GM21390 (cell line): ENCODE measurements at regions not wholly inside any gene's neighbourhood (a gene's known extent, or its start where the extent isn't known, plus 50 kb on each side); places are given as distances from the start of the nearest gene placed in this dataset.

ENCODE experiments used
- ATAC-seq: cut with Tn5 transposase; IDR thresholded peaks from one replicate; pipeline ENCODE4 v1.9.1; 2021; ENCODE audit not compliant: unreplicated experiment

- ATAC-seq, result no peak
Measured at GRCh38 chr5:93120051-93120450, 461.0 kb downstream of the NR2F1-AS1 start.

DNA sequence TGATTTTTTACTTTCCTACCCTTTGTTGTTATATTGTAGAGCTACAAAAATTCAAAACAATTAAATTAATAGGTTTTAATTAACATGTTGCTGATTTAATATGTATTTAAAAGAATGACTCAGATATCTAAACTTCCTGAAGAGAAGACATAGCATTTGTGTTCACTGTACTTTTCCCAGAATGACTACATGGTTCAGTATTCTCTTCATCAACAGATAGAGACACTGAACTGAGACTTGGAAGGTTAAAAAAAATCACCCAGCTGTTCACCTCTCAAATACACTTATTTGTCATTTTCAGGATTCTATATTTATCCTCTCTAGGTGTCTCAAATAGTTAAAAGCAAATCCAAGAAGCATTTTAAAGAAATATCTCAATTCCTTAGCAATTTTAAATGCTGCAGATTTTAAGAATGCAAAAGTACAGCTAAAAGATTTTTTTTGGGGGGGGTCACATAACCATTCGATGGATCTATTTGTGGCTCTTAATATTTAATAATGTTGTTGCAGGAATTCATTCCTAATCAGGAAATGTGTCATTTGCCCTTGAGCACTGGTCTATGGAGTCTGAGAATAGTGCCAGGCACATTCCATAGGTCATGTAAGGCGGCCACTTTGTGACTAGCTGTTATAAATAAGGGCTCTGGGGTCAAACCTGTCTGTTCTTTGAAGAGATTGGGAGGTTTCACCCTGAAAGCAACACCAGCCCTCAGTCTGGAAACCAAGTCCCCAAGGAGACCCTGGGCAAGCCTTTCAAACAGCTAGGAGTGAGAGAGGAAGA, 463.1 kb downstream of the NR2F1-AS1 start:
- ATAC-seq, result no peak

- no peak for ATAC-seq
Measured at GRCh38 chr5:93107805-93108520, 473.1 kb downstream of the NR2F1-AS1 start.

DNA sequence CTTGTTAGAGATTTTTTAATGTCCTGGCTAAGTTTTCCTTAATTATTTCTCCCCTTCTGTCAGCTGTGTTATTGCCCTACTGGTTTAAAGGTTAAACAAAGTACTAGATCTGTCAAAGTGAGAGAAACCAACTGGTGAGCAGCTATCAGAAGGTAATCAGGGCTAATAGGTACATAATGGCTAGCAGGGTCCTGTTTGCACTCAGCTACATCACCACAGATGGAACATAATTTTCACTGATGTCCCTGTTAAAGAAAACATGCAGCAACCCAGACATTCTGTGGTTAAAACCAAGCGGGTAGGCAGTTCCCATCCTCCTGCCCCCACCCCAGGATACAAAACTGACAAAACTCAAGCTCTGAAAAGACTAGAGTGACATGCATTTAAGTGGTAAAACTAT, 473.9 kb downstream of the NR2F1-AS1 start:
- no peak for ATAC-seq

- no peak for ATAC-seq
Measured at GRCh38 chr5:93101661-93102060, 479.4 kb downstream of the NR2F1-AS1 start.

- ATAC-seq, result no peak
Measured at GRCh38 chr5:93100976-93101375, 480.0 kb downstream of the NR2F1-AS1 start.

GRCh38 chr5:93100428-93100827, 480.6 kb downstream of the NR2F1-AS1 start:
- ATAC-seq, result no peak

DNA sequence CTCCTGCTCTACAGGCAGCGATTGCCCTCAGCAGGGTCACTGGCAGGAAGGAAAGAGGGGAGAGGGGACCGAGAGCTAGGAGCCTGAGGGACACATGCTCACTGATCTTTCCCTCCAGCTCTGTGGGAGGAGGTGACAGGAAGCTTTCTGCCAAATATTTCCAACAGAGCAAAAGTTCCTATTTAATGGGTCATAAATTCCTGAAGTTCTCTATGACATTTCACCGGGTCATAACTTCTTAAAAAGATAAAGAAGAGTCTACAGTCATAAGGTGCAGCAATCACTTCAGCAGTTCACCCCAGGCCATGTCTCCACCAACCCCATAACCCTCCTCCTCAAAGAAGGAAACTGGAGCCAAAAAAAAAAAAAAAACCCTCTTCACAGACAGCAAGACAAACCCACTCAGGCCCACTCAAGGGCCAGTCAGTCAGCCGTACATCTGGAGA, 481.1 kb downstream of the NR2F1-AS1 start:
- ATAC-seq, result no peak

DNA sequence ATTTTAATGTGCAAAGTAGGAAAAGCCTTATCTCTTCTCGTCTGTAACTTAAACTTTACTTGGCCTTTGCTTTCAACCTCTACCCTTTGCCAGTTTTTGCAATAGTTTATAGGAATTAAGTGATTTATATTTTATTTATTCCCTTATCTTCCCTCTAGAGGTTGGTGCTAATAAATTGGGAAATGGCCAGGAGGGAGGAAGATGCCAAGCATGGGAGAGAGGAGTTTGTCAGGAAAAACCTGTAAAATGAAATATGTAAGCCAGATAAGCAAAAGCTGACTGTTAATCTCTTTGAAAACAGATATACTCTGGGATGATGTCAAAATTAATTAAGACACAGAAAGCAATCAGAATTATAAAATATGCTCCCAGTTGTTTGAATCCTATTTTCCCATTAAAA, 484.5 kb downstream of the NR2F1-AS1 start:
- no peak for ATAC-seq

DNA sequence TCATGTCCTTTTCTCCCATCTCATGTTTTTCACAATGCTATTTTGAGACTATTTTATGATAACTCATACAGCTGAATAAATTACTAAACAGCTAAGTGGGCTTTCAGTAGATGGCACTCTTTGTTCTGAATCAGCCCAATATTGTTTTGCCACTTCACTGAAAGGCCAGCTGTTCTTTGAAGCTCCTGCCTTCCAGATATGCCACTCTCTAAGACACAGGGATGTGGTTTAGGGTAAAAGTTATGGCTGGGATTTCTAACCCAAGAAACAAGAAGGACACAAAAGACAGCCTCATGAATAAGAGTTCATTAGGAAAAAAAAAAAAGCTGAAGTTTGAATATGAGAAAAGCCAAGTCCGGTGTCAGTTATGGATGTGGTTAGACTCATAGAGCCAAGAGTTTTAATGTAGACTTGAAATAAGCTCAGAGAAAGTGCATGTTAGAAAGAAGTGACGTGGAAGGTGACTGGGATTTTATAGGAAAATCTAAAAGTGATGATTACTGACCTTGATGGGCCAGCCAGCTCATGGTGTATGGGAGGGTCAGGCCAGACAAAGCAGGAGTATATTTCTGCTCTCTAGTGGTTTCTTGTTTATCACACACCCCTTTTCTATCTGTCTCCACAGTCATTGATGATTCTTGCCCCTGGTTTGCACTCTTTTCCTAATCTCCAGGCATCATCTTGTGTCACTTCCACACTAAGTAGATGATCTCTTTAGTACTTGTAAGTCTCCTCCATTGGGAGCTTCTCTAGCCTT, 488.5 kb downstream of the NR2F1-AS1 start:
- ATAC-seq, result no peak

DNA sequence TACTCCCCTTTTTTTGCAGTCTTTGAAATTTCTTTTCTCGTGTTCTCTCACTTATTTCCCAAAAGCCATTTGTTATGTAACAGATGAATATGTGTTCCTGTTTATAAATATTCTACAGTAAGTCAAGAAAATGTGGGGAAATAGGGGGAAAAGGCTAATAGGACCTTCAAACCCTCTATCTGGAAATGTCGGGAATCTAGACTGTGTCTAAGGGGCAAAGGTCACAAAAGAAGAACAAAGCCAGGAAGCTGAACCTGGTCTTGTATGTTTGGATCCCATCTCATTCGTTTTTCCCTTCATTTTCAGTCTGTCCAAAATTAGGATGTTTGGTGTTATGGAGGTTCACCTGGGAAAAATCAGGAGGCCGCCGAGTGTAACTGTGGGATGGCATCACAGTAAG, 490.3 kb downstream of the NR2F1-AS1 start:
- no peak for ATAC-seq

- no peak for ATAC-seq
Measured at GRCh38 chr5:93088592-93089389, 492.2 kb downstream of the NR2F1-AS1 start.

GRCh38 chr5:93087326-93087725, 493.7 kb downstream of the NR2F1-AS1 start:
- ATAC-seq, result no peak

GRCh38 chr5:93082981-93083380, 498.0 kb downstream of the NR2F1-AS1 start:
- no peak for ATAC-seq

DNA sequence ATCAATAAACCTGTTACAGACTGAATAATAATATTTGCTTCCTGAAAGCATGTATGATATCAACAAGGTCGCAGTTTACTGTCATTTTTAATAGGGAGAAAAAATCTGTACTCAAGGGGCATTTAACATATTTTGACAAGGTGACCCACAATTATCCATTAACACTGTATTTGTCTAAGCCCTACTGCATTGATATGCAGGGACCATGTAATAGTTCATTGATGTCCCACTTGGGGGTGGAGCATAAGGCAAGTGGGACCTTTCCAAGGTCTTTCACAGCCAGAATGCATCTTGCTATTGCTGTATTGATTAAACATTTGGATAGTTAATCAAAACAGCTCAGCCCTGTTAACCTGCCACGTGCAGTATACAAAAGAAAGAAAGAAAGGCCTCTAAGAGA, 502.0 kb downstream of the NR2F1-AS1 start:
- ATAC-seq, result no peak

DNA sequence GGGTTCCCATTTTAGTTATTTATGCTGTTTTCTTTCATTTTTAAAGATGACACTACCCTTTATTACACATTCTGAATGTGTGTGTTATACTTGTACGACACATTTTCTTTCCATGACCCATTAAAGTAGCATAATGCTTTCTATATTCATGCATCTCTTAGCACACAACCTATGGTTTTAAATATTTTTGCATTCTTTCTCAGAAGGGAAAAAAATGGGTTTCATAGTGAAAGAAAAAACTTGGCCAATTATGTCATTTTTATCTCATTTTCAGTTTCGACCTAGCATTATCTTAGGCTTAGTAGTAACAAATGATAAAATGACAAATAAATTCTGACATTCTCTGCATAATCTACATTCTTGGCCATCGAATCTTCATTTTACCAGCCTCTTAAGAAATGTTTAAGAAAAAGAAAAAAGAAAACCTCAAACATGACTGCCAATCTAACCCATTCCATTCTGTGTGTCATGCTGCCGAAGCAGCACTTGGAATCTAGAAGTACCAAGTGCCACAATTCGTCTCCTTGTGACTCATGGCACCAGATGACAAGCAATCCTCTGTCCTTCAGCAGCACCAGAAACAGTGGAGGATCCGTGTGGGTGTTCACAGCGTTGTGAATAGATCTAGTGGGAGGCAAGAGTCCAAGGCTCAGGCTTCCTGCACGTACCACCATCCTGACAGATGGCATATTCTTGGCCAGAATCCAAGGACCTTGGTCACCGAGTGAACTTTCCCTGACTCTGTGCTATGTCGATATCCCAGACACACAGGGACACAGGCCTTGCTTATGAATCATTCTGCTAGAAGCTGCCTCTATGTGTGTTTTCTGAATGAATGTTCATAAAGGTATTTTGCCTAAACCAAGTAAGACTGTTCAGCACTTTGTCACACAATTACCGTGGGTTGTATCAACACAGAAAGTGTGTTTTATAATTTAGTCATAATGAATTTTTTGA, 502.7 kb downstream of the NR2F1-AS1 start:
- peak; percentile 84 for ATAC-seq

- ATAC-seq, result no peak
Measured at GRCh38 chr5:93076566-93076965, 504.5 kb downstream of the NR2F1-AS1 start.

DNA sequence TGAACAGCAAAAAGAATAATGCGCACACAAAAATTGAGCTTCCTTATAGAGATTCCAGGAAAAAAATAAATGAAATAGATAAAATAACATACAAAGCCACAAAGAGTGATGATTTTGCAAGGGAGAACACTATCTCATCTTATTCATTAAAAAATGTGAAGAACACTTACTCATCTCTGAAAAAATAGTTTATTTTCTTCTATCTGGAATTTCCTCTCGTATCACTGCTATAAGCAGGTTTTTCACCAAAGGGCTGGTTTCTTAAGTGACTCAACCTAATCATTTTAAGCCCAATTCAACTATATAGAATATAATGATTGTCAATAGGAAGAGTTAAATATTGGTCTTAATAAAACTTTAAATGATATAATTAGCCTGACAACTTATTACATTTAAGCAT, 504.9 kb downstream of the NR2F1-AS1 start:
- no peak for ATAC-seq

GRCh38 chr5:93073547-93073946, 507.5 kb downstream of the NR2F1-AS1 start:
- no peak for ATAC-seq
